SK-N-SH (cell line): ENCODE measurements at regions not wholly inside any gene's neighbourhood (a gene's known extent, or its start where the extent isn't known, plus 50 kb on each side); places are given as distances from the start of the nearest gene placed in this dataset.

ENCODE experiments used
- CTCF ChIP-seq: fragments of 200-600 bp; sonication (generic); IDR thresholded peaks from 2 replicates; pipeline ENCODE4 v1.6.1; 2017; ENCODE audit warnings: antibody characterized with exemption, mild to moderate bottlenecking, moderate library complexity
- FOXM1 ChIP-seq: IDR thresholded peaks from 2 replicates; pipeline ENCODE4 v1.4.0; 2012; ENCODE audit warnings: low read depth, mild to moderate bottlenecking
- MXI1 ChIP-seq: IDR thresholded peaks from 2 replicates; pipeline ENCODE4 v1.6.1; 2012; ENCODE audit warnings: mild to moderate bottlenecking, low read depth, low read length, improper control_type of control experiment
- NFIC ChIP-seq: IDR thresholded peaks from 2 replicates; pipeline ENCODE4 v1.4.0; 2012; ENCODE audit warnings: borderline replicate concordance
- POLR2AphosphoS5 ChIP-seq: IDR thresholded peaks from 2 replicates; pipeline ENCODE4 v1.6.1; 2012; ENCODE audit warnings: low read depth, low read length
- SIN3A ChIP-seq: IDR thresholded peaks from 2 replicates; pipeline ENCODE4 v1.6.1; 2012; ENCODE audit warnings: low read depth, mild to moderate bottlenecking, low read length, moderate library complexity, borderline replicate concordance
- TAF1 ChIP-seq: IDR thresholded peaks from 2 replicates; pipeline ENCODE4 v1.6.1; 2012; ENCODE audit warnings: low read depth, mild to moderate bottlenecking, low read length, moderate library complexity, borderline replicate concordance
- YY1 ChIP-seq: IDR thresholded peaks from 2 replicates; pipeline ENCODE4 v1.4.0; 2012; ENCODE audit warnings: low read depth, mild to moderate bottlenecking

- TF ChIP-seq YY1 (no peak), FOXM1 (no peak), TAF1 (no peak), MXI1 (no peak), CTCF (no peak), POLR2AphosphoS5 (no peak), SIN3A (no peak), NFIC (no peak)
Observed at GRCh38 chr18:34494359-34494696, 215.8 kb upstream of the DTNA start.
